GM19240 (cell line): ENCODE measurements at regions not wholly inside any gene's neighbourhood (a gene's known extent, or its start where the extent isn't known, plus 50 kb on each side); places are given as distances from the start of the nearest gene placed in this dataset.

Experiments used
- DNase-seq: peaks from one replicate; pipeline ENCODE4 v3.0.0; 2011; ENCODE audit warnings: low spot score; ENCODE audit not compliant: insufficient read length

DNA sequence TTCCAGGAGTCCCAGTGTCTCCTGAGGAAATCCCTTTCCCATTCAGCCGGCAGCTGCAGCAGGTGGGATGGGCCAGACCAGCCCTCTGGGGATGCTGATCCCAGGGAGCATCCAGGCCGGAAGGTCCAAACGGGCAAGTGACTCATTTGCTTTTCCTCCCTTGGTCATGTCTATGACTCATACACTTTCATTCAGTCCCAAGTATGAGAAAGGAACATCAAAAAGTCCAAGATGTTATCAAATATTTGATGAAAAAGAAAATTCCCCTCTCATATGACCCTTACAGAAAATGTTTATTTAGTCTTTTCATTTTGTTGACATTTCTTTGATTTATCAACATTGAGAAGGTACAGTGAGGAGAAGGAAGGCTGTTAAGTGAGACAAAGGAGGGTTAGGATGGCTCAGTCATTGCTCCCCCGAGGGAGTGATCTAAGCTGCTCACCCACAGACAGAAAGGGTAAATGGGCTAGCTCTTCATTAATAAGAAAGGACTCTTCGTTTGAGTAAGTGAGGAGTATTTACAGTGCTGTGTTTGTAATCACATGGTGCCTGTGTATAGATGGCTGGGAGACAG lies 117.6 kb upstream of the ANKRD55 start:
- DNase-seq, result no peak

DNA sequence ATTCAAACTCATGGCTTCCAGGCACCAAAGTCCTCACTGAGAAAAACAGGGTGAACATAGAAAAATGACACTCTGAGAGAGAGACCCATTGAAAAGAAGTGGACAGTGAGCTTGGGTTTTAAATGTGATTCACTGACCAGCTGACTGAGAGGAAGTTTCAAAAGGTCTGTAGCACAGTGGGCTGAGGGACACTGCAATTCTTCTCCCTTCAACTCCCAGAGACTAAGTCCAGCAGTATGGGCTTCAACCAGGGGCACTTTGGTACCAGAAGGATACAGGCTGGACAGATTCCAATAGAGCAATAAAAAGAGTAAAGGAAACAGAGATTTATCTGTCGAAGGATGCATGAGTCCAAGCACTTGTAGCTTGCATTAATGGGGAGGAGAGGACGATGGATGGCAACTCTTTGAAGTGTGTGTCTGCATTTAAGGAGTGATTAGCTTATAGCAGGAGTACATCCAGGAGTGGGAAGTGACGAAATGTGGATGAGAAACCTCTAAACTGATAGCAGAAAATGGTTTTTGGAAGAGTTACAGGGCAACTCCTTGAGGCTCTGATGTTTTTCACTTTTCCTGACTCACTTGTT lies 117.0 kb upstream of the ANKRD55 start:
- DNase-seq, result no peak

DNA sequence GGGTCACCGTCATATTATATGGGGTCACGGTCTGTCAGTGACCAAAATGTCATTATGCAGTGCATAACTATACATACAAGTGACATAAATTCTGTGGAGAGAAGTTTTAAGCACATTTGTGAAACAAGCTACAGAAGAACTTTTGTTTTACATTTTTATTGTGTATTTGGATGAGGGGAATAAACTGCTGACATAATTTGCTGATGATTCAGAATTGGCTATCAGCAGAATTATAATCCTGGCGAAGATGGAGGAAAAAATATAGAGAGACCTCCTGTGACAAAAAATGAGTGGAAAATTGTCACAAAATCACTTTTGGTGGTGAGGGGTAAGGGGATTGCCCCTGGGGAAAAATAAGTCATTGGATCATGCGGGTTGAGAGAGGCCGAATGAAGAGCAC lies 116.3 kb upstream of the ANKRD55 start:
- DNase-seq, result no peak

DNA sequence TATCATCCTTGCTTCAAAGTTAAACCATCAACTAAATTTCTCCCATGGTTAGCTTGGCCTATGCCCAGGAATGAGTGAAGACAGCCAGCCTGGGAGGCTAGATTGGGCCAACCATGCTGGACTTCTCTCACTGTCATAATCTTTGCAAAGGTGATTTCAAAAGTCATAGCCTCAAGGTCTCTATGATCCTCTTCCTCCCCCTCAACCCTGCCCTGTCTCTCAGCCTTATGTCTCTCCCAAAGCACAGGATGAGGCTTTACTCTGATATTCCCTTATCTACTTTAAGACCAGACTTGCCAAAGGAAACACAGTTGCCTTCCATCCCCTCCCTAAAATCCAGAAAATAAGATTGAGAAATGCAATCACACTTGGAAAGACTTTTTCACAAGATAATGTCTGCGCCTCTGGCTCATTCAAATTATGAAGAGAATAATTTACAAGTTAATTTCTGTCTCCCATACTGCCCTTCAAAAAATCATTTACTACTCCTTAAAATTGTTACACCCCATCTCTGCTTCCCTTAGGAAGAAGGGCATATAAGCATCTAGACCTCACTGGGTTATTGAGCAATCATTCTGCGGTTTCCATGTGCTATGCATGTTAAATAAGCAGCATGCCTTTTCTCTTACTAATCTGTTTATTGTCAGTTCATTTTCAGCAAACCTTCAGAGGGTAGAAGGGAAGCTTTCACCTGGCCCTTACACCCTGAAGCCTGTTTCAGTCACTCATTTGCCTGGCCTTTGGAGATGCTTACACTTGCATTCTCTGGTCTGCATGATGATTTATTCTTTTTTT lies 113.8 kb upstream of the ANKRD55 start:
- DNase-seq, result no peak

DNA sequence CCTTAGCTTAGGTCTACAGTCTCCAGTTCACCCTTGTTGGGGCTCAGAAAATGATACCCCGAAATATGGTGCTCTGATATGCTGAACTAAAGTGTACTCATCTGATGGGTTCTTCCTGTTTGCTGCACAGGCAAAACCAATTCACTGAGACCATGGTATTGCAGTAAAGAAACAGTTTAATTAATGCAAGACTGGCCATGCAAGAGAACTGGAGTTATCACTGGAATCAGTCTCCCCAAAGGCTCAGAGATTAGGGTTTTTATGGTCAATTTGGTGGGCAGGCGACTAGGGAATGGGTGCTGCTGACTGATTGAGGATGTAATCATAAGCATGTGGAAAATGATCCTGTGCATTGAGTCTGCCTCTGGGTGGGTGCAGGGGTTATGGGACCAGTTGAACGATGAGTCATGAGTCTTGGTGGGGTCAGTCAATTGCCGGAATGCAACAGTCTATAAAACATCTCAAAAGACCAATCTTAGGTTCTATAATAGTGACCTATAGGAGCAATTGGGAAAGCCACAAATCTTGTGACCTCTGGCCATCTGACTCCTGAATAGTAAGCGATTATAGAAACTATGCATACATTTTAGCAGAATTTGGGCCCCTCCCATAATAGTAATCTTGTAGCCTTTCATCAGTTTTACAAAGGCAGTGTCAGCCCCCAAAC lies 113.0 kb upstream of the ANKRD55 start:
- DNase-seq, result no peak

DNA sequence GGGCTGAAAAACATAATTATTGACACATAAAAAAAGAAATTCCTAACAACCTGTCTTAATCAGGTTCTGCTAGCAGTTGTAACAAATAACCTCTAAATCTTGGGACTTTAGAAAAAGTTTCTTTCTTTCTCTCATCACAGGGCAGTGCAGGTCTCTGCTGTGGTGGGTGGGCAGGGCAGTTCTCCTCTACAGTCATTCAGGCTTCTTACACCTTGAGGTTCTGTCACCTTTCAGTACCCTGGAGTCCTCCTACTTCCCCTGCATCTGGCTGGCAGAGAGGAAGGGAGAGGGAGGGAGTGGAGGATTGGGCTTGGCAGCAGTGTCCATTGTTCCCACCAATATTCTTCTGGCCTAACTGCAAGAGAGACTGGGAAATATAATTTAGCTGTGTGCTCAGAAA lies 112.2 kb upstream of the ANKRD55 start:
- no peak for DNase-seq

DNA sequence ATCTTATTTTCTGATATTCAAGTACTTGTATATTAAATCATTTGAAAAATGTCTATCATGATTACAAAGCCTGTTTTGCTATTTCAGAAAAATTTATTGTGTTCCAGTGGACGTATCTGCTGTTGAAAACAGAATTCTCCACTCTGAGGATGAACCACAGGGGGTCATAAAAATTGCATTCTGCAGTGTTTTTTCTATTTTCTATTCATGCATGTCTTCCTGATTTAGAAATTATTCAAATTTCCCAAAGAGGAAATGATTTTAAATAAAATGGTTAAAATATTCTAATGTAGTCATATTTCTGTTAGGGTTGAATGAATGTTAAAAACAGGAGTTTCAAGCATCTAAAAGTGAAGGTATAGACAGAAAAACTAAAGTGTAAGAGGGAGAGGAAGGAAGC lies 111.5 kb upstream of the ANKRD55 start:
- no peak for DNase-seq

DNA sequence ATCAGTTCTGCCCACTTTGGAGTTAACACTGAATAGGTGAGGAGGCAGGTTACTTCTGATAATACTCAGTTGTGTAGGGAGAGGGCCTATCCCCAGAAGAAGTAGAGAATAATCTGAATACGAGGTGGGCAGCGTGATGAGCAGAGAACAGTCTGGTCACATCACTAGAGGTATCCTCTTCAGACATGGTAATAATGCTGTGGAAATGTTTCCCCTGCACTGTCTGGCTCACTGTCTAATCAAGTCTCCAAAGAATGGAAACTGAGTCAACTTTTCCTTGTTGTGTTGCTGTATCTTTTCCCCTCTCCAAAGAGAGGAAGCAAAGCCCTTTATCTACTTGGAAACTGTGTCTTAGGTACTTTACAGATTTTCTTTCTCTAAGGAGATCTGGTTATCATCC lies 110.9 kb upstream of the ANKRD55 start:
- DNase-seq, result no peak

DNA sequence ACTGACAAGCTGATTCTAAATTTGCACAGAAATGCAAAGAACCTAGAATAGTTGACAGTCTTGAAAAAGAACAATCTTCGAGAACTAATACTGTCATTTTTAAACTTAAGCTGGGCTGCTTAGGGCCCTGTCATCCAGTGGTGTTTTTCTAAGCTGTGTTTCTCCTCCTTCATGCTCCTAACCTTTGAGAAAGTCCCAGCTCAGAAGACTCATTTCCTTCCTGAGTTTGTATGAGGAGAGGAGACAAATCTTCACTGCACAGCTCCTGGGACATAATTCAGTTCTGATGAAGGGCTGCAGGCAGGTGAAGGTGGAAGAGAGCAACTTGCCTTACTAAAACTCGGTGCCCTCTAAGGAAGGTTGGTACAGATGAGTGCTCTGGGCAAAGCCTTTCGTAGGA lies 109.5 kb upstream of the ANKRD55 start:
- no peak for DNase-seq

DNA sequence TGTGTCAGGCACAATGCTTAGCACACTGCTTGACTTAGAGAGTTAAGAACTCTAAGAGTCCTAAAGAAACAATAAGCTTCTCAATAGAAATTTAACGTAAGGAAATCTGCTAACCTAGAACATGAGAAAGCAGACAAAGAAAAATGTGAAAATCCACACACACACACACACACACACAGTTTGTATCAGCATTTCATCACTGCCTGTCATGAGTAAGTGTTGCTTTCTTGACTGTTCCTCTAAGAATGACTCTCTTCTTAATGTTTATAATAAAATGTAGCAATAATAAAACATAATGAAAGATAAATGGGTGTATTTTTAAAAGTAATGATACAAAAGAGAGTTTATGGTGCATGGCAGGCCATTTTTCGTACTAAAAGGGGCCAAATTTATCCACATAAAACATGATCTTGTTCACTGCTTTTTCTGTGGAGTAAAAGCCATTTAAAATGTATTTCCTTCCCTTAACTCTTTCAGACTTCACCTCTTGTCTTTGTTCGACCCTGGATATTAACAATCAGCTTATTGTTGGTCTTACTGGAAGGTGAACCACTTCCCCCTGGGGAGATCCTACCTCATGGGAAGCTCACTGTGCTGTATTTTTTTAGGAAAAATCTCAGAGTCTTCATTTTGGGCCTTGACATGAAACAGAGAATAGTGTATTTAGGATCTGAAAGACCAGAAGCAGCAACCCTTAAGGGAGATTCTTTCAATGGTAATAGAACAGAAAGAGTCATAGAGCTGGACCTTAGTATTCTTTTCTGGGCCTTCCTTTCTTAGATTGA lies 107.3 kb upstream of the ANKRD55 start:
- no peak for DNase-seq

DNA sequence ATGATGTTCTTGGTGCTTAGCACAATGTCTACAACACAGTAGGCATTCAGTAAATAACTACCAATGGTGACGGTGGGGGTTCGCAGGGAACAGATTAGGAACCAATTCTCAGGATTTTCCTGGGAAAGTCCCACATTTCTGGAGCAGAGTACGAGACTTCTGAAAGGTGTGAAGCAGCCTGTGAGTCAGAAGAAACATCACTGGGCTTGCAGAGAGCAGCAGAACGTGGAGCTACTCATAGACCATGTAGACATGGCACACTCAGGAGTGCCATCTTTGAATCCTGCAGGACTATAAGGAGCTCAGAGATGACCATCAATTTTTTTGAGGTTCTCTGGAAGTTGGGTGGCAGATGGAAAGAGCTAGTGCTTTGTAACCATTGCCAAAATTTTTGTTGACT lies 106.6 kb upstream of the ANKRD55 start:
- DNase-seq, result no peak

DNA sequence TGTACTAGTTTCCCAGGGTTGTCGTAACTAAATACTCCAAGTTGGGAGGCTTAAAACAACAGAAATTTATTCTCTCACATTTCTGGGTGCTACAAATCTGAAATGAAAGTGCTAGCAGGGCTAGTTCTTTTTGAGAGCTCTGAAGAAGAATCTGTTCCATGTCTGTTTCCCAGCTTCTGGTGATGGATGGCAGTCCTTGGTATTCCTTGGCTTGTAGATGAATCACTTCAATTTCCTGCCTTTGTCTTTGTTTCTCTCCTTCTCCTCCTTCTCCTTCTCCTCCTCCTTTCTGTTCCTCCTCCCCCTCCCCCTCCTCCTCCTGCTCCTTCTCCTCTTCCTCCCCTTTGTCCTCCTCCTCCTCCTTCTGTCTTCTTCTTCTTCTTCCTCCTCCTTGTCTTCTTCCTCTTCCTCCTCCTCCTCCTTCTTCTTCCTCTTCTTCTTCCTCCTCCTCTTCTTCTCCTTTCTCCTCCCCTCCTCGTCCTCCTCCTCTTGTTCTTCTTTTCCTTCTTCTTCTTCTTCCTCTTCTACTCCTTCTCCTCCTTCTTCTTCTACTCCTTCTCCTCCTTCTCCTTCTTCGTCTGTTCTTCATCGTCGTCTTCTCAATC lies 104.7 kb upstream of the ANKRD55 start:
- DNase-seq, result no peak

DNA sequence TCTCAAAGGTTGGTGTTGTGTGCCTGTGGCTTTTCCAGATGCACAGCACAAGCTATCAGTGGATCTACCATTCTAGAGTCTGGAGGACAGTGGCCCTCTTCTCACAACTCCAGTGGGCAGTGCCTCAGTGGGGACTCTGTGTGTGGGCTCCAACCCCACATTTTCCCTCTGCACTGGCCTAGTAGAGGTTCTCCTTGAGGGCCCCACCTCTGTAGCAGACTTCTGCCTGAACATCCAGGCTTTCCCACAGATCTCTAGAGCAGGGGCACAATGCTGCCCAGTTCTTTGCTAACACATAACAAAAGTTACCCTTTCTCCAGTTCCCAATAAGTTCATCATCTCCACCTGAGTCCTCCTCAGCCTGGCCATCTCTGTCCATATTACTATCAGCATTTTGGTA lies 102.1 kb upstream of the ANKRD55 start:
- DNase-seq, result no peak

DNA sequence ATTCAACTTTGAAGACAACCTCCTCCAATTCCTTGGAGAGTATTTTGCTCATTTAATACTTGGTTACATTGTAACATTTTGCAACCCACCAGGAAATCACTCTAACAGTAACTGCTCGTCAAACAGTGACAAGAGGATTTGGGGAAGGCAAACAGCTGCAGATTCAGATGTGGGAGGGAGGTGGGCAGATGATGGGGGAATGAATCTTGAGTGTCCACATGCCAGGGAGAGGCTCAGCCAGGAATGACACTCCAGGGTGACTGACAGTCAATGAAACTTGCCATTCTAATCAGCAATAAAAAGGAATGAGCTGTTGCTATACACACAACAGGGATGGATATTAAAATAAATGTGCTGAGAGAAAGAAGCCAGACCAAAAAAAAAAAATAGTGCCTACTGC lies 97.7 kb upstream of the ANKRD55 start:
- no peak for DNase-seq

DNA sequence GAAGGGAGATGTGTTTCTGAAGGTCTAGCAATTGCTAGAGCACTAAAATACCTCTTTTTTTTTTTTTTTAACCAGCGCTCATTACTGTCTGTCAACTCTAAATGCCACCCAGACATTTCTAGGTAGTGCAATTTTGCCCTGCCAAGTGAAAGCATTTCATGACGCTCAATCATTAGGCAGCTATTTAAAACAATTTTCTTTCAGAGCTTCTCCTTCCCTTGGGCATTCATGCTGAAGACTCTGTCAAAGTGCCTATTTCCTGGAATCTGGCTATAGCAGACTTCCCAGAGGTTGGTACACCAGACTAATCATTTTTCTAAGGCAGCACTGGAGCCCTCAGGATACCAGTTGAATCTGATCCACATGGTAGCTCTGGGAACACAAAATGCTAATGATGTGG lies 97.0 kb upstream of the ANKRD55 start:
- DNase-seq, result no peak

DNA sequence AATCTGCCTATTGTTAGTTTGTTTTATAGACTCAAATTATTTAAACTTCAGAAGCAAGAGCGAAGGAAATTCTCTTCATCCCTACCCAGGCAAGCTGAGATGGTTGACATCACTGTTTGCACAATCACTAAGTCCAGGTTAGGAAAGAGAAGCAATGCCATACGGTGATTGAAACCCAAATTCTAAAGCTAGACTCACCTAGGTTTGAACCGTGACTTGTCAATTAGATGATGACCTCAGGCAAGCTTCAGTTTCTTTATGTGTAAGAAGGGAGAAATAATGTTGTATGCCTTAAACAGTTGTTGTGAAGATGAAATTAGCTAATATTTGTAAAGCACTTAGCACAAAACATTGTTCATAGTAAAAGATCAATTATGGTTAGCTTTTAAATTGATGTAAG lies 96.5 kb upstream of the ANKRD55 start:
- peak; percentile 19 for DNase-seq

DNA sequence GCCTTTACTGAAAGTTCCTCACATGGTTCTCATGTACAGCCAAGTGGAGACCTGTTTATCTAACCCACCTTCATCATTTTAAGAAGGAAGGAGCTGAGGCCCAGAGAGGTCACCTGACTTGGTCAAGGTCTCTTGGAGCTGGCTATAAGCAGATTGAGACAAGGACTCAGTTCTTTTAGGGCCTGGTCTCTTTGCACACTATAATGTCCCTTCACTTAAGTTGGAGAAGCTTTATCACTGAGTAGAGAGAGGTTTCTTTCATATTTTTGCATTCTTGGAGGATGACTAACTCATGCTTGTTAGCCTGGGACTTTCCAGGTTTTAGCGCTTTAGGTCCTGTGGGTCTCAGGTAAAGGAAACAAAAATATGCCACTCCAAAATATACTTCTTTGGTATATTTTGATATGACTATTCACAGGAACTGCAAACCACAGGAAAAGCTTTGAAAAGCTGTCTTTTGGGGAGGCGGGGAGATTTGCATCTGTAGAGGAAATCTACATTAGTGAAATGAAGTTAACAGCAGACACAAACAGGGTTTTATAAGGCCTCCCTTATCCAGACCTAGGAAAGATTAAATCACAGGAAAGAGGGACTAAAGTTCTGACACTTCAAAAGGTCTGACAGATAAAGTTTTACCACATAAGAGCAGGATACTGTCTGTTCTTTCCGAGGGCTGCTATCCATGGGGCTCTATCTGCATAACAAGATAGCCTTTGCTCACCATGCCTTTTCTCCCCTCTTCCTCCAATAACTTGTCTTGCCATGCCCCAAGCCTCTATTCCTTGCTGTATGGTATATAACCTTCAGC lies 95.8 kb upstream of the ANKRD55 start:
- DNase-seq, result no peak

DNA sequence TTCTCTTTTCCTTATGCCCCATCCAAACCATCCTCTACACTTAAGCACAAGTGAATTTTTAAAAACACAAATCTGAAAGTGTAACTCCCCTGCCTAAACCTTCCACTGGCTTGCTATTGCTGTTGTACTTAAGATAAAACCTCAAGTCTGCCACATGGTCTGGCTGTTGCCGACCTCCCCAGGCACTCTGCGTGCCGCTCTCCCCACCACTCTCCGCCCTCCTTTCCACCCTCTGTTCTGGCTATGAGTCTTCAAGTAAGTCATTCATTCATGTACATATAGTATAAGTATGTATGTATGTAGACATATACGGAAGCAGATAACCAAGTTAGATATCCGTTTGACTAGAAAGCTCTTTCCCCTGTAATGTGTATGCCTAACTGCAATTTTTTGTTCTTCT lies 94.7 kb upstream of the ANKRD55 start:
- no peak for DNase-seq

DNA sequence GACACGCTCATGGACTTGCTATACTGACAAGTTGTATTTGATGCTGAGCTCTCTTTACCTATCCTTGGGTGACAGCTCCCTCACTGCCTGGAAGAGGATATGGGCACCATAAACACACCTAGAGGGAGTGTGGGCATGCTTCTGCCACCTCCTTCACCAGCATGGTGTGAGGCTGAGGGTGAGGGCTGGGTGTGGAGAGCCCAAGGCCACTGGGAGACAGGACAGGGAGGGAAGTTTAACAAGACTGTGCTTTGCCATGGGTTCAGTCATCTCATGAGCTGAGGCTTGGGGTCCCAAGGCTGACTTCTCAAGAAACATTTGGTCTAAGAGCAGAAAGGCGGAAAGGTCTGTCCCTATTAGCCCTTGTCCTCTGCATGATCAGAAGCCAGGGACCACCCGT lies 93.6 kb upstream of the ANKRD55 start:
- DNase-seq, result no peak

DNA sequence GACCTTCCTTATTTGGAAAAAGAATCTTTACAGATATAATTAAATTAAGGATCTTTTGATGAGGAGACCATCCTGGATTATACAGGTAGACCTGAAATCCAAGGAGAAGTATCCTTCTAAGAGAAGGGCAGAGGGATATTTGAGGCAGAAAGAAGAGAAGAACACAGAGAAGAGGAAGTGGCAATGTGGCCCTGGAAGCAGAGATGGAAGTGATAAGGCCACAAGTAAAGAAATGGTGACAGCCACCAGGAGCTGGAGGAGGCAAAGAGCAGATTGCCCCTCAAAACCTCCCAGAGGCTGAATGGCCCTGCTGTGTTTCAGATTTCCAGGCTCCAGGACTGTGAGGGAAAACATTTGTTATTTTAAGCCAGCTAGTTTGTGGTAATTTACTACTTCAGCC lies 93.0 kb upstream of the ANKRD55 start:
- DNase-seq, result no peak
